Naive thymus-derived CD8-positive, alpha-beta T cell (primary cell): ENCODE measurements at regions not wholly inside any gene's neighbourhood (a gene's known extent, or its start where the extent isn't known, plus 50 kb on each side); places are given as distances from the start of the nearest gene placed in this dataset.

ENCODE experiments used
- ATAC-seq, 2 donors: fragments of 150-1000 bp; cut with Tn5 transposase in 1 of 2; sonication (Bioruptor Pico), chemical (Tn5 transposase) in 1 of 2; 1 replicate in 1 of 2; 2 replicates in 1 of 2; pipeline ENCODE4 v1.10.0; 2021; ENCODE audit warnings: mild to moderate bottlenecking in 2 of 2, moderate library complexity in 2 of 2
- POLR2A ChIA-PET: fragments of 350-600 bp; sonication (Branson Sonifier 250); formaldehyde crosslinking; loops from one replicate; lab custom pipeline; 2021; ENCODE audit warnings: antibody characterized with exemption; lab: Charles Lee
- DNase-seq, 10 donors: peaks; one replicate each; pipeline versions ENCODE4 v3.0.0 to v3.0.0-alpha.2; 2020 to 2022
- H3K27ac Mint-ChIP-seq, 10 donors: one replicate each; pipeline ENCODE4 v1.8.0; 2020 to 2022; ENCODE audit warnings: mild to moderate bottlenecking in 10 of 10, mixed read lengths in 10 of 10, moderate library complexity in 4 of 10, inconsistent platforms in 1 of 10
- H3K27me3 Mint-ChIP-seq, 5 donors: one replicate each; pipeline ENCODE4 v1.8.0; 2021 to 2022; ENCODE audit warnings: mixed read lengths in 5 of 5
- H3K36me3 Mint-ChIP-seq, 3 donors: one replicate each; pipeline ENCODE4 v1.8.0; 2020 to 2022; ENCODE audit warnings: mixed read lengths in 3 of 3, mild to moderate bottlenecking in 2 of 3, inconsistent platforms in 1 of 3
- H3K4me1 Mint-ChIP-seq, 4 donors: one replicate each; pipeline ENCODE4 v1.8.0; 2021 to 2022; ENCODE audit warnings: mixed read lengths in 4 of 4
- H3K4me3 Mint-ChIP-seq, 10 donors: one replicate each; pipeline ENCODE4 v1.8.0; 2020 to 2022; ENCODE audit warnings: mild to moderate bottlenecking in 10 of 10, mixed read lengths in 10 of 10, moderate library complexity in 6 of 10, inconsistent platforms in 1 of 10
- H3K9me3 Mint-ChIP-seq, 9 donors: one replicate each; pipeline ENCODE4 v1.8.0; 2020 to 2022; ENCODE audit warnings: mixed read lengths in 9 of 9, mild to moderate bottlenecking in 3 of 9, inconsistent platforms in 1 of 9, moderate library complexity in 1 of 9

- POLR2A ChIA-PET, result no interaction called here
- Mint-ChIP-seq H3K36me3 (peaks cover 0 to 4% (median 0%) of the 10 kb centered on the region in 3 donors), H3K4me3 (no peak overlapping the region), H3K27me3 (peaks cover 0 to 3% (median 0%) of the 10 kb centered on the region in 5 donors), H3K4me1 (peaks cover 0 to 3% (median 1%) of the 10 kb centered on the region in 4 donors), H3K27ac (no peak overlapping the region), H3K9me3 (peaks cover 0 to 13% (median 4%) of the 10 kb centered on the region in 9 donors)
- ATAC-seq (no peak), DNase-seq (no peak)
Observed at GRCh38 chr5:68770551-68770950, 323.3 kb upstream of the SLC30A5 start.

GRCh38 chr5:68771221-68771620, 322.6 kb upstream of the SLC30A5 start:
- Mint-ChIP-seq H3K4me1 (peaks cover 0 to 3% (median 1%) of the 10 kb centered on the region in 4 donors), H3K36me3 (peaks cover 0 to 4% (median 0%) of the 10 kb centered on the region in 3 donors), H3K4me3 (no peak overlapping the region), H3K9me3 (peaks cover 0 to 13% (median 4%) of the 10 kb centered on the region in 9 donors), H3K27me3 (peaks cover 0 to 3% (median 0%) of the 10 kb centered on the region in 5 donors), H3K27ac (no peak overlapping the region)
- no peak for DNase-seq
- no peak for ATAC-seq
- POLR2A ChIA-PET, result no interaction called here

- peaks cover 0 to 4% (median 0%) of the 10 kb centered on the region in 3 donors for H3K36me3 Mint-ChIP-seq
- H3K27me3 Mint-ChIP-seq, result peaks cover 0 to 3% (median 0%) of the 10 kb centered on the region in 5 donors
- POLR2A ChIA-PET, result no interaction called here
- peaks cover 0 to 13% (median 4%) of the 10 kb centered on the region in 9 donors for H3K9me3 Mint-ChIP-seq
- ATAC-seq (no peak), DNase-seq (no peak)
- H3K27ac Mint-ChIP-seq, result no peak overlapping the region
- H3K4me1 Mint-ChIP-seq, result peaks cover 0 to 3% (median 1%) of the 10 kb centered on the region in 4 donors
- H3K4me3 Mint-ChIP-seq, result no peak overlapping the region
Observed at GRCh38 chr5:68771732-68772131, 322.1 kb upstream of the SLC30A5 start.

GRCh38 chr5:68776381-68776780, 317.4 kb upstream of the SLC30A5 start:
- Mint-ChIP-seq H3K4me3 (no peak overlapping the region), H3K27ac (no peak overlapping the region), H3K4me1 (peaks cover 0 to 3% (median 0%) of the 10 kb centered on the region in 4 donors), H3K27me3 (no peaks in the 10 kb centered on the region), H3K9me3 (peaks cover 0 to 13% (median 4%) of the 10 kb centered on the region in 9 donors), H3K36me3 (peaks cover 0 to 4% (median 0%) of the 10 kb centered on the region in 3 donors)
- no peak for DNase-seq
- ATAC-seq, result no peak
- POLR2A ChIA-PET, result no interaction called here

DNA sequence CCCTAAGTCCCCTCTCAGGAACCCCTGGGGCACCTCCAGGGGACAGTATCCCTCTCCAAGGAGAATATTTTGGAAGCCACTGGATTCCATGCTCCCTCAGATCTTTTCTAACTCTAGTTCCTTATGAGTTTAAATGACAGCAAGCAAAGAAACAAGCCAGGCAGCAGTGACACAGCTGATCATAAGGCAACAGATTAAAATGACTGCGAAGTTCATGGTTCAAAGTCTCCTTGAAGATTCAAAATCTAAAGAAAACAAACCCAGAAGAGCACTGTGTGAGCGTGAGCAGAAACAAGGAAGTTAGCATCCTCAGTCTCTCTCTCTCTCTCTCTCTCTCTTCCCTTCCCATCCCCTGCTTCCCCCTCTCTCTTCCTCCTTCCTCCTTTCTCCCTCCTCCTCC, 316.7 kb upstream of the SLC30A5 start:
- Mint-ChIP-seq H3K27ac (no peak overlapping the region), H3K27me3 (no peaks in the 10 kb centered on the region), H3K4me1 (peaks cover 0 to 3% (median 0%) of the 10 kb centered on the region in 4 donors), H3K9me3 (peaks cover 0 to 13% (median 4%) of the 10 kb centered on the region in 9 donors), H3K36me3 (peaks cover 0 to 4% (median 0%) of the 10 kb centered on the region in 3 donors), H3K4me3 (no peak overlapping the region)
- POLR2A ChIA-PET, result no interaction called here
- ATAC-seq, result no peak
- no peak for DNase-seq

DNA sequence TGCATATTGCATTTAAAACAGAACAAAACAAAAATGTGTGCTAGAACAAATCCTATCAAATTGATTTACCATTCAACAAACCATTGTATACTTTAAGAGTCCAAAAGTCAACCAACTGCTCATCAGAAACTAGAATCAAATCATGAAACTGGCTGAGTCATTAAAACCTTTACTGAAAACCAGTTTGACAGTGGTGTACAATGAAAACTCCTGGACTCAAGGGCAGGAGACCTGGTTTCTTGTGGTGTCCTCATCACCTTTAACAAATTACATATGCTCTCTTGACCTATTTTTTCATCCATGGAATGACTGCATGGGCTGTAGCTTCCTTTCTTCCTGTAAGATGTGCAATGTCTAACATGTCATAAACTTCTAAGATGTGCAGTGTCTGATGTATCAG, 315.3 kb upstream of the SLC30A5 start:
- Mint-ChIP-seq H3K9me3 (peaks cover 3 to 19% (median 10%) of the 10 kb centered on the region in 9 donors), H3K27ac (no peak overlapping the region), H3K27me3 (no peaks in the 10 kb centered on the region), H3K4me1 (peaks cover 0 to 3% (median 0%) of the 10 kb centered on the region in 4 donors), H3K4me3 (no peak overlapping the region), H3K36me3 (peaks cover 0 to 12% (median 0%) of the 10 kb centered on the region in 3 donors)
- ATAC-seq, result no peak
- DNase-seq, result no peak
- POLR2A ChIA-PET, result no interaction called here

GRCh38 chr5:68780299-68780955, 313.4 kb upstream of the SLC30A5 start:
- Mint-ChIP-seq H3K4me3 (no peak overlapping the region), H3K9me3 (peaks cover 7 to 25% (median 13%) of the 10 kb centered on the region in 9 donors)
- POLR2A ChIA-PET, result no interaction called here

GRCh38 chr5:68793074-68793473, 300.7 kb upstream of the SLC30A5 start:
- peaks cover 0 to 2% (median under 1%) of the 10 kb centered on the region in 4 donors for H3K4me1 Mint-ChIP-seq
- H3K9me3 Mint-ChIP-seq, result peaks cover 0 to 3% (median 0%) of the 10 kb centered on the region in 9 donors
- H3K27ac Mint-ChIP-seq, result no peak overlapping the region
- peaks cover 0 to 9% (median 0%) of the 10 kb centered on the region in 5 donors for H3K27me3 Mint-ChIP-seq
- H3K36me3 Mint-ChIP-seq, result no peaks in the 10 kb centered on the region
- ATAC-seq, result no peak
- no peak for DNase-seq
- no peak overlapping the region for H3K4me3 Mint-ChIP-seq
- POLR2A ChIA-PET, result no interaction called here

More at GRCh38 chr5:68780299-68780955, 313.4 kb upstream of the SLC30A5 start:
- Mint-ChIP-seq H3K4me1 (peaks cover 0 to 3% (median 0%) of the 10 kb centered on the region in 4 donors), H3K27me3 (peaks cover 0 to 3% (median 0%) of the 10 kb centered on the region in 5 donors), H3K36me3 (peaks cover 0 to 22% (median 12%) of the 10 kb centered on the region in 3 donors), H3K27ac (no peak overlapping the region)
- no peak for ATAC-seq
- DNase-seq, result no peak

- no peak overlapping the region for H3K27ac Mint-ChIP-seq
- peaks cover 0 to 2% (median under 1%) of the 10 kb centered on the region in 4 donors for H3K4me1 Mint-ChIP-seq
- peaks cover 0 to 9% (median 0%) of the 10 kb centered on the region in 5 donors for H3K27me3 Mint-ChIP-seq
- H3K36me3 Mint-ChIP-seq, result no peaks in the 10 kb centered on the region
- no peak overlapping the region for H3K4me3 Mint-ChIP-seq
- ATAC-seq, result no peak
- no peak for DNase-seq
- POLR2A ChIA-PET, result no interaction called here
- peaks cover 0 to 3% (median 0%) of the 10 kb centered on the region in 9 donors for H3K9me3 Mint-ChIP-seq
Observed at GRCh38 chr5:68793993-68794392, 299.8 kb upstream of the SLC30A5 start.

GRCh38 chr5:68795190-68795589, 298.6 kb upstream of the SLC30A5 start:
- Mint-ChIP-seq H3K36me3 (no peaks in the 10 kb centered on the region), H3K9me3 (peaks cover 0 to 3% (median 0%) of the 10 kb centered on the region in 9 donors), H3K4me3 (no peak overlapping the region), H3K4me1 (peaks cover 0 to 2% (median under 1%) of the 10 kb centered on the region in 4 donors), H3K27me3 (peaks cover 0 to 9% (median 0%) of the 10 kb centered on the region in 5 donors), H3K27ac (no peak overlapping the region)
- POLR2A ChIA-PET, result no interaction called here
- DNase-seq (no peak), ATAC-seq (no peak)

- H3K4me3 Mint-ChIP-seq, result no peak overlapping the region
- H3K27me3 Mint-ChIP-seq, result peaks cover 0 to 8% (median 0%) of the 10 kb centered on the region in 5 donors
- no peak for ATAC-seq
- no peak overlapping the region for H3K27ac Mint-ChIP-seq
- DNase-seq, result no peak
- peaks cover 0 to 3% (median 0%) of the 10 kb centered on the region in 9 donors for H3K9me3 Mint-ChIP-seq
- no peaks in the 10 kb centered on the region for H3K4me1 Mint-ChIP-seq
- POLR2A ChIA-PET, result no interaction called here
- no peaks in the 10 kb centered on the region for H3K36me3 Mint-ChIP-seq
Observed at GRCh38 chr5:68798877-68799843, 294.7 kb upstream of the SLC30A5 start.

DNA sequence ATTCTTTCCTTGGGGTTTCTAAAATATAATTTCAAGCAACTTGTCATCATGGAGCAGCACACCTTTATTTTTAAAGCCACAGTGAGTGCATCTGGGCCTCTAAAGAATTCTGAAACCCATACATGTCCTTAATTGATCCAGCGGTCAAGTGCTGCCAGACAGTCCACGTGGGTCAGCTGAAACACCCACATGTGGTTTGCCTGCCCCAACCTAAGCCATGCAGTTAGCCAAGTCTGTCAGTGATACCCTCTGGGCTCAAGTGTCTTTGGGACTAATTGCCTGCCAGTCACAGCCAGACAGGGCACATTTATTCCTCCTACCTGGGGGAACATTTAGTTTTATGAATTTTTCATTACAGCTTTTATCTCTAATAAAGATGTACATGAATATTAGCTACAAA, 291.4 kb upstream of the SLC30A5 start:
- POLR2A ChIA-PET, result no interaction called here
- H3K4me1 Mint-ChIP-seq, result no peaks in the 10 kb centered on the region
- peak overlapping the region in 1 of 10 donors; percentile 17 for H3K27ac Mint-ChIP-seq
- ATAC-seq (no peak), DNase-seq (no peak)
- peaks cover 0 to 13% (median 3%) of the 10 kb centered on the region in 9 donors for H3K9me3 Mint-ChIP-seq
- H3K27me3 Mint-ChIP-seq, result peaks cover 0 to 2% (median 0%) of the 10 kb centered on the region in 5 donors
- H3K36me3 Mint-ChIP-seq, result peaks cover 0 to 9% (median 0%) of the 10 kb centered on the region in 3 donors
- H3K4me3 Mint-ChIP-seq, result no peak overlapping the region
